HCT116 (cell line): ENCODE measurements at regions not wholly inside any gene's neighbourhood (a gene's known extent, or its start where the extent isn't known, plus 50 kb on each side); places are given as distances from the start of the nearest gene placed in this dataset.

Experiments
- EZH2phosphoT487 ChIP-seq: fragments of 200-600 bp; IDR thresholded peaks from 2 replicates; pipeline ENCODE4 v1.6.1; 2018; ENCODE audit warnings: antibody characterized with exemption, borderline replicate concordance
- TF ChIP-seq, protein P1 (sequence below), 3 experiments: fragments of 200-600 bp in 1 of 3; sonication (generic) in 1 of 3; IDR thresholded peaks in 2 of 3; conservative IDR thresholded peaks in 1 of 3; 2 replicates each; pipeline ENCODE4 v1.5.1; 2012 to 2017; ENCODE audit warnings: low read depth in 2 of 3, low read length in 2 of 3, antibody characterized with exemption in 1 of 3, borderline replicate concordance in 1 of 3, control low read depth in 1 of 3, mild to moderate bottlenecking in 1 of 3, mixed read lengths in 1 of 3, mixed run types in 1 of 3, moderate library complexity in 1 of 3; ENCODE audit not compliant: insufficient read depth in 1 of 3

- no peak for TF ChIP-seq EZH2phosphoT487
- TF ChIP-seq, protein P1, sequence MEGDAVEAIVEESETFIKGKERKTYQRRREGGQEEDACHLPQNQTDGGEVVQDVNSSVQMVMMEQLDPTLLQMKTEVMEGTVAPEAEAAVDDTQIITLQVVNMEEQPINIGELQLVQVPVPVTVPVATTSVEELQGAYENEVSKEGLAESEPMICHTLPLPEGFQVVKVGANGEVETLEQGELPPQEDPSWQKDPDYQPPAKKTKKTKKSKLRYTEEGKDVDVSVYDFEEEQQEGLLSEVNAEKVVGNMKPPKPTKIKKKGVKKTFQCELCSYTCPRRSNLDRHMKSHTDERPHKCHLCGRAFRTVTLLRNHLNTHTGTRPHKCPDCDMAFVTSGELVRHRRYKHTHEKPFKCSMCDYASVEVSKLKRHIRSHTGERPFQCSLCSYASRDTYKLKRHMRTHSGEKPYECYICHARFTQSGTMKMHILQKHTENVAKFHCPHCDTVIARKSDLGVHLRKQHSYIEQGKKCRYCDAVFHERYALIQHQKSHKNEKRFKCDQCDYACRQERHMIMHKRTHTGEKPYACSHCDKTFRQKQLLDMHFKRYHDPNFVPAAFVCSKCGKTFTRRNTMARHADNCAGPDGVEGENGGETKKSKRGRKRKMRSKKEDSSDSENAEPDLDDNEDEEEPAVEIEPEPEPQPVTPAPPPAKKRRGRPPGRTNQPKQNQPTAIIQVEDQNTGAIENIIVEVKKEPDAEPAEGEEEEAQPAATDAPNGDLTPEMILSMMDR (IDR thresholded peaks at IDR 0.05 in 2 of 3, conservative IDR thresholded peaks at IDR 0.05 in 1 of 3; ENCODE audit: borderline replicate concordance in 1 of 3, insufficient read depth in 1 of 3, low read depth in 2 of 3, low read length in 2 of 3): no peak
These were observed 294.1 kb downstream of the SIPA1L2 start for GRCh38 chr1:232335741-232336293.
